Peyer's patch (tissue), 4 donors: ENCODE measurements at regions not wholly inside any gene's neighbourhood (a gene's known extent, or its start where the extent isn't known, plus 50 kb on each side); places are given as distances from the start of the nearest gene placed in this dataset.

ENCODE experiments used
- POLR2A ChIP-seq, 2 donors: fragments of 450-650 bp; IDR thresholded peaks; one replicate each; pipeline ENCODE4 v1.5.1; 2017; ENCODE audit warnings: antibody characterized with exemption in 2 of 2, mild to moderate bottlenecking in 2 of 2, moderate library complexity in 2 of 2
- TF ChIP-seq, protein P1 (sequence below), 6 experiments: fragments of 450-650 bp in 4 of 6; fragments of 200-600 bp in 2 of 6; sonication (generic) in 1 of 6; IDR thresholded peaks; one replicate each; pipeline ENCODE4 v1.5.1; 2017 to 2019; ENCODE audit warnings: antibody characterized with exemption in 6 of 6, mild to moderate bottlenecking in 3 of 6, moderate library complexity in 1 of 6

- TF ChIP-seq, protein P1, sequence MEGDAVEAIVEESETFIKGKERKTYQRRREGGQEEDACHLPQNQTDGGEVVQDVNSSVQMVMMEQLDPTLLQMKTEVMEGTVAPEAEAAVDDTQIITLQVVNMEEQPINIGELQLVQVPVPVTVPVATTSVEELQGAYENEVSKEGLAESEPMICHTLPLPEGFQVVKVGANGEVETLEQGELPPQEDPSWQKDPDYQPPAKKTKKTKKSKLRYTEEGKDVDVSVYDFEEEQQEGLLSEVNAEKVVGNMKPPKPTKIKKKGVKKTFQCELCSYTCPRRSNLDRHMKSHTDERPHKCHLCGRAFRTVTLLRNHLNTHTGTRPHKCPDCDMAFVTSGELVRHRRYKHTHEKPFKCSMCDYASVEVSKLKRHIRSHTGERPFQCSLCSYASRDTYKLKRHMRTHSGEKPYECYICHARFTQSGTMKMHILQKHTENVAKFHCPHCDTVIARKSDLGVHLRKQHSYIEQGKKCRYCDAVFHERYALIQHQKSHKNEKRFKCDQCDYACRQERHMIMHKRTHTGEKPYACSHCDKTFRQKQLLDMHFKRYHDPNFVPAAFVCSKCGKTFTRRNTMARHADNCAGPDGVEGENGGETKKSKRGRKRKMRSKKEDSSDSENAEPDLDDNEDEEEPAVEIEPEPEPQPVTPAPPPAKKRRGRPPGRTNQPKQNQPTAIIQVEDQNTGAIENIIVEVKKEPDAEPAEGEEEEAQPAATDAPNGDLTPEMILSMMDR (IDR thresholded peaks at IDR 0.05) = no peak
- no peak for TF ChIP-seq POLR2A (IDR thresholded peaks at IDR 0.05)
These were observed 66.4 kb downstream of the OSR1 start for GRCh38 chr2:19292007-19292406.
